HG02840 (cell line): ENCODE measurements at regions not wholly inside any gene's neighbourhood (a gene's known extent, or its start where the extent isn't known, plus 50 kb on each side); places are given as distances from the start of the nearest gene placed in this dataset.

Source experiments
- ATAC-seq: cut with Tn5 transposase; IDR thresholded peaks from one replicate; pipeline ENCODE4 v1.9.1; 2021; ENCODE audit warnings: mild to moderate bottlenecking, moderate library complexity, moderate number of reproducible peaks; ENCODE audit not compliant: unreplicated experiment, low FRiP score

GRCh38 chr3:177580437-177580836, 383.2 kb upstream of the TBL1XR1 start:
- no peak for ATAC-seq

GRCh38 chr3:177585271-177585670, 388.0 kb upstream of the TBL1XR1 start:
- no peak for ATAC-seq

DNA sequence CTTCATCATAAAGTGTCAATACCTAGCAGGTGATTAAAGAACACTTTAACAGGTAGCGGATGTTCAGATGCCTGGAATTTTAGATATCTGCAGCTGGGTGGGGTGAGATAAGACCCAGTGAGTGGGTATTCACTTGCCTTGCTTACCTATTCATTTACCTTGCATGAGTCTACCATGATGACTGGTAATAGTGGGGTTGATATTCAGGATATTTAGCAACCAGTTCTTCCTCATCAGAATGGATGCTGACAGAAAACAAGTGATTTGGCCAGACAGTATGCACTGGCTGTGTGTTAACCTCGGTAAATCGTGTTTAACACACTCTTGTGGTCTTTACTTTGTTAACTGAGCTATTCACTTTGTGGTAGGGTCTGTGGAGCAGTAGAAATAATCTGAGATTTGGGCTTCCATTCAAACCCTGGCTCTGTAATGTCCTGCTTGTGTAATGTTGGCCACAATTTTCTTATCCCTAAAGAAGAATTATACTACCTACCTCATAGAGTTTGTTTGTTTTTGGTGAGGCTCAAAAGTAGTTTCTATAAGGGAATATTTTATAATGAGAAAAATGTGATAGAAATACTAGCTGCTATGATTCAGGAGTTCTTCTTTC, 391.9 kb upstream of the TBL1XR1 start:
- ATAC-seq, result no peak

GRCh38 chr3:177589911-177590381, 392.7 kb upstream of the TBL1XR1 start:
- no peak for ATAC-seq

- no peak for ATAC-seq
These were observed 393.5 kb upstream of the TBL1XR1 start for GRCh38 chr3:177590826-177591225.

DNA sequence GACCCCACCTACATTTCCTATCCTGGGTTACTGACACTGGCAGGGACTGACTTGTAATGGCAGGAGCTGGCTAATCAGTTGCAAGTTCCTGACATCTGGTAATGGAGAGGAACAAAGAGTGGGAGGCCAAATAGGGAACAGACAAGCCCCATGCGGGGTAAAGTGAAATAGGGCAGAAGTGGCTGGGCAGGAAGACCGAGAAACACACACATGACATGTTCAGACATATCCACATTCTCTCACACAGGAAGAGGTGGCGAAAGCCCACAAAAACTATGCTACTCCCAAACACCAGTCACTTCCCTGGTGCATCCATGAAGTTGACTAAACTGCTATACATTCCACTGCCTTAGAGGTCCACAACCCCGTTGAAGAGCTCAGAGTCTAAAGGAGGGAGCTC, 394.1 kb upstream of the TBL1XR1 start:
- no peak for ATAC-seq

DNA sequence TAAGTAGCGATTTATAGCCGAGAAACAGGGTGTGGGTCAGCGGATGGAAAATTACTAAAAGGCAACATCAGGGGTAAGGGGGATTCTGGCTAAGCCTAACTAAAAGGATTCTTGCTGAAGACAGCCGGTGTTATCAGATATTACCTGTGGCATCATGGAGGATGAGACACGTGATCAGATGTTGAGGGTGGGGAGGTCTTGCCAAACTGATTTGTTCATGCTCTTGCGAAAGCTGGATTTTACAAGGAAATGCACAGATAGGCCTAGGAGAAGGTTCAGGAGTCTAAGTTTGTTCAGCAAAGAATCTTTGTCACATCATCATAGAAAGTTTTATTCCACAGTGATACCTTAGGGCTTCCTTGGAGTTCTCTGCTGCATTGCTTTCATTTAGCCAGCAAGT, 396.8 kb upstream of the TBL1XR1 start:
- no peak for ATAC-seq

DNA sequence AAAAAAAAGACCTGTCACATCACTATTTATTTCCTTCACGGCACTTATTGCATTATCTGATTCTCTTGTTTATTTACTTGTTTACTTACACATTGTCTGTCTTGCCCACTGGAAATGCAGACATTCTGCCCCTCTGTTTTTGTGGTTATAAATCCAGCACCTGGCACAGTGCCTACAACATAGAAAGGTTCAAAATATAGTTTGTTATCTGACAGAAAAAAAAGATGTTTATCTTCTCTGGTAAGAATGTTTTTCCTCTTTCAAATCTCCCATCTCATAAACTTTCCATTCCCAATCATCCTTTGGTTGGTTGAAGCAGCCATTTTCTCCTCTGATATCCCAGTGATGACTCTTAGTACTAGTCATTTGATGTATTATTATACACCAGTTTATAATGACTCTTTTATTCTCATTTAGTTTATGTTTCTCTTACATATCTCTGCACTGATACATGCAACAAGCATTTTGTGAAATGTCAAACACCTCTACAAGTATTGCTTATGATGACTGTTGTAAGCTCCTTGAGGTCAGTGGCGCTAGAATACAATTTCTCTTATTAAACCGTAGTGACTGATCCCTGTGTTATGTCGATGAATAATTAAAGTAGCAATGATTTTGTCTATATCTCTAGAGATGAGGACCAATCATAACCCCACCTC, 398.4 kb upstream of the TBL1XR1 start:
- ATAC-seq, result no peak

DNA sequence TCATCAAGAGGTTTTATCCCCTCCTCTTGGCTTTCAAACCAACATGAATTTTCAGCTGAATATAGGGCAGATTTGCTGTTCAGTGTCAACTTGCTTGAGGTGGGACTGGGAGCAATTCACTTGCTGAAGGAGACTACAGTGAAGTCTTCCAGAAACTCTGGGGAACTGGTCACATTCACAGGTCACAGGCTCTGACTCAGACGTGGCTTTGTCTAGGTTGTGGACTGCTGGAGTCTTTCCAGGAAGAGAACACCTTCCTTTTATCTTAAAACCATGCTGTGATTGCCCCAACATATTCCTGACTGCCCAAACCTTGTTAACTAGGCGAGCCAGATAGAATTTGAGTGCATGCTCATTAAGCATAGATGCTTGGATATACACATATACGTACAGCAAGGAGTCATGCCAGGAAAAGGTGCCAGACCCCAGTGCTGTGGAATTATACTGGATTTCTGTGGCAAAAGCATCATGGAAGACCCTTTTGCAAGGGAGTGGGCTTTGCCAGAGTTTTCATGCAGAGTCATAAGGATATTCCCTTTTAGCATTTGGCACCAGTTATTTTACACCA, 399.1 kb upstream of the TBL1XR1 start:
- ATAC-seq, result no peak

DNA sequence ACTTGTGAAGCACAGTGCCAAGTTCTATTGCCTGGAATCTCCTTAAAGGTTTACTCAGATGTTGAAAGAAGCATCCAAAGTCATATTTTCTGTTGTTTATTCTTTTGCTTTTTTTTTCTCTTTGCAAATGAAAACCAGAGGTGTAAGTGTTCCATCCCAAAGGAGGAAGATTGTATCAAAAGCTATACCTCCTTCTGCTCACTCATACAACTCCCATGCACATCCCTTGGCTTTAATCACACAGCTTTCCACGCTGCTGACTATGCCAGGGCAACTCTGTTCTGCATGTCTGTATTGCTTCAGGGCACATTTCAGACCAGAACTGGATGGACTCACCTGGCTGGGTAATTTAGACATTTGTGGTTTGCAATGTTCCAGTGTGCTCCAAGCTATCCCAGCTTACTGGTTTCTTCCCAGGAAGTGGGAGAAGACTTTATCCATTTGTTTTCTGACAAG, 399.6 kb upstream of the TBL1XR1 start:
- ATAC-seq, result no peak

DNA sequence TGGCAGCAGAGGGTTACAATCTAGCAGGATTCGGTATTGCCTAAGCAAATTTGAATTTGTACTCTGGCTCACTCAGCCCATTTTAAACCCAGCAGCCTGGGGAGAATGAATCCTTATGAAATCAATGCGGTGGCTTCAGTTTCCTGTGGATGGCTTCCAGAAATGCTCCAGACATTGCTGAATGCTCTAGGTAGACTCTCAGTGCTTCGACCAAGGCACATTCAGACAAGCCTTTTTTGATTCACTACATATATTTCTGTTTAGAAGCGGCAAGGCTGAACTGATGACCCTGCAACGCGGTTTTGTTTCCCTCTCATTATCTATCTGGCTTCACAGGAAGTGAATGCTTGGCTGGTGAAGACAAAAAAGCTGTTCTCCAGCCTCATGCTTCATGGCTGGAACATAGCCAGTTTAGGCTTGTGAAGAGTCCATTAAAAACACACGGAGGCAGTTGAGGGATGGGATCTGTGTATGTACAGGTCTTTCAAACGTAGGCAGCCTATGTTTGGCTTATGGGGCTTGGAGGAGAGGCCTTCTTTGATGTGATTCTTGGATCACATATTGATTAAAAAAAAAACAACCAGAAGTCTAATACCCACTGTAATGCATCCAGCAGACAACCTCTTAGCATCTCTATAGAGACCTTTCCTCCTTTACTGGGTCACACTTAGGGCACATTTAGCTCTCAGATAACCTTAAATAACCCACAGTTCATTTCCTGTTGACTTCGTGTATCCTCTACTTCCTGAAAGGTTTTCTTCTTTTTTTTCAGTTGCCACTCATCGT, 400.2 kb upstream of the TBL1XR1 start:
- ATAC-seq, result peak; percentile 67

- no peak for ATAC-seq
These were observed 401.0 kb upstream of the TBL1XR1 start for GRCh38 chr3:177598097-177598833.

DNA sequence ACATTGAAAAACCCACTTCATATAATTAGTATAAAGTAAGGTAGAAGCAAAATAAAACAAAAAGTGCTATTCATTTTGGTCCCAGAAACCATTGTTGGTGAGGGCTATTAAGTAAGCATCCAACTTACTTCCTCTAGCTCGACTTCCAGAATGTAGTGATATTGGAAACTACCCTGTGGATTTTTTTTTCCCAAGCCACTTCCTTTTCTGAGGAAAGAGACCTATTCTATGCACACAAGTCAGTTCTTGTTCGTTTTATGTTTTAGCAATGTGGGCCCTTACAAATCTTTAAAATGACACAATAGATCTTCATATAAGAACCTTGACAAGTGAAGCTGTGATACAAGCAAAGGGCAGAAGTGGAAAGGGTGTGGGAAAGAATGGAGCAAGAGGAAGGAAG, 402.0 kb upstream of the TBL1XR1 start:
- no peak for ATAC-seq

- no peak for ATAC-seq
These were observed 402.6 kb upstream of the TBL1XR1 start for GRCh38 chr3:177599837-177600236.

- no peak for ATAC-seq
These were observed 403.1 kb upstream of the TBL1XR1 start for GRCh38 chr3:177600411-177600810.

DNA sequence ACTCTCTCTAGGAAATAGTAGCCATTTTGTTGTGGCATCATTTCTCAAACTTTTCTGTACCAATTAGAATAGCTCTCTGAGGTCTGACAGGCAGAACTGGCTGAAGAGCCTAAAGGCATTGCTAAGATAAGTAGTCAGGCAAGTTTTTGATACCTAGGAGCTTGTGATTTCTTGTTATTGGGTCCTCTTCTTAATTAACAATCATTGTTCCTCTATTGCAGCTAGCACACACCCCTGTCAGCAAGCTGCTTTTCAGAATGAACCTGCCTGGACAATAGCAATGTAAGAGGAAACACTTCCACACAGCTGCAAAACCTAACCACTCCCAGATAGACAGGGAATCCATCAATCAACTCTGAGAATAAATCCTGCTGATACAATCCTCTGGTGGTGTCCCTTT, 403.9 kb upstream of the TBL1XR1 start:
- ATAC-seq, result no peak

DNA sequence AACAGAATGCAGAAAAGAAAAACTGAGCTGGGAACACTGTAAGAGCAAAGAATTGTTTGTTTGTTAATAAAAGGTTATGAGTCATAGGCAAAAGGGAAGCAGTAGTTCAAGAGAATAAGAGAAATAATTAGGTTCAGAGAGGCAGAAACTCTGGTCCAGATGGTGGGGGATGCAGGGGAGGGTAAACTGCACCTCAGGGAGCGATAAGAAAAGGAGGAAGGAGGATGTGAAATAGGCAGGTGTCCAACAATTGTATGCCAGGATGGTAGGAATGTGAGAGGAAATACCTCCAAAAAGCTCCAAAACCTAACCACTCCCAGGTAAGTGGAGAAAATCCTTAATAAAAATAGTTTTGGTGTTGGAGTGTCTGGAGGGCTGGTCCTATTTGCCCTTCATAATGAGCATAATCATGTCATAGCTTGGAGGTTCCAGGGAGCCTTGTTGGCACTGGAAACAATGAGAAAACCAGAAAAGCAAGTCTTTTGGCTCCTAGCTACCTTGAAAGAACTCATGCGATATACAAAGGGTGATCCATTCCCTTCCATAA, 405.4 kb upstream of the TBL1XR1 start:
- ATAC-seq, result no peak

DNA sequence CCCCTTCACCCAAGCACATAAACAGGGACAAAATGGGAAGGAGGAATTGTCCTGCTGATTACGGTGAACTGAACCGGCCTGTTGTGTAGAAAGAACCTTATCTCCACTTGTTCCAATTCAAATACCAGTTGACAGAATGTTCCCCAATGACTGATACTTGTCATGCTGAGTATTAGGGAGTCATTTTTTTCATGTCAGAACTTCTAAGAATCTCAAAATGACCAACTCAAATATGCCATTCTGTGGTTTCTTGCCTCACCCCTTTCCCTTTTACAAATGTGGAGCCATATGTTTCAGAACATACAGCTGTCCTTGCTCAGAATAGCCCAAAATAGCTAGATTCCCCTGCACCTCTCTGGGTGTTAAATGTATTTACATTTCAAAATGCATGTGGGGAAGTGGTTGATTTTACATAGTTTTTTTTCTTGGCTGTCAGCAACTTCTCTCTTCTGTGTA, 405.9 kb upstream of the TBL1XR1 start:
- ATAC-seq, result no peak

DNA sequence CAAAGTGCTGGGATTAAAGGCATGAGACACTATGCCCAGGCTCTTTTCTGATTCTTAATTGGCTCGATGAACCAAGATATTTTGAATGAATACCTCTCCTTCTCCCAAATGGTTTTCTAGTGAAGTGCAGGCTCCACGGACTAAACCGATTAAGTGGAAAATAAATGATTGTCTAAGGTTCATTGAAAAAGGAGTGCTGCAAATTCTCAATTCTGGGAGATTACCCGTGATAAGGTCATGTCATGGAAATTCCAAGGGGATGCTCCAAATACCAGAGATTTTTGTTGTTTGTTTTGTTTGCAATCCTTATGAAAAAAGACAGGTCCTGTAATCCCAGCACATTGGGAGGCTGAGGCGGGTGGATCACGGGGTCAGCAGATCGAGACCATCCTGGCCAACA, 406.9 kb upstream of the TBL1XR1 start:
- no peak for ATAC-seq

DNA sequence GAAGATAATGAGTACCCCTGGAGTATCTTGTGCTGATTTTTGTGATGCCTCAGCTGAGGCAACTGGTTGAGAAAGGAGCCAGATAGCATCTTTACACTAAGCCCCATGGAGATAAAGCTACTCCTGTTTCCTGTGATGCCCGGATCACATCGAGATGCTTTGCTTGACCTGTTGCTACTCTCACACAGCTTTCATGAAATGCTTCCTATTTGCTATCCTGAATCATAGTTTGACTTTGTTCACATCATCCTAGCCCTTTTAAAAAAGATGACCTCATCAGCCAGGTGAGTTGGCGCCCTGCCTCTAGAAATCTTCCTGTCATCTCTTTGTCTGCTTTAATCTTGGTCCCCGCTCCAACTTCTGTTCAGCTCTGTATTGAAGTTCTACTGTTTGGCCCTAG, 409.6 kb upstream of the TBL1XR1 start:
- ATAC-seq, result no peak
